T-helper 2 cell treated with Interferon-gamma antibody and Interleukin-4, amounts not matched to agents 5 μg/mL and 100 μg/mL, for 36 hours (primary cell): ENCODE measurements at regions not wholly inside any gene's neighbourhood (a gene's known extent, or its start where the extent isn't known, plus 50 kb on each side); places are given as distances from the start of the nearest gene placed in this dataset.
"Not testable (repeated sequence)": the region's sequence is repeated elsewhere in the genome, so short reads cannot be mapped to it uniquely, and the experiment has no call there.

Experiments used
- DNase-seq: peaks from one replicate; pipeline ENCODE4 v3.0.0; 2021; ENCODE audit warnings: low spot score
- H3K27ac Mint-ChIP-seq: one replicate; pipeline ENCODE4 v1.8.0; 2021; ENCODE audit warnings: mild to moderate bottlenecking, mixed read lengths
- H3K27me3 Mint-ChIP-seq: one replicate; pipeline ENCODE4 v1.8.0; 2021; ENCODE audit warnings: low read depth, mixed read lengths
- H3K36me3 Mint-ChIP-seq: one replicate; pipeline ENCODE4 v1.8.0; 2021; ENCODE audit warnings: low read depth, mixed read lengths
- H3K4me1 Mint-ChIP-seq: one replicate; pipeline ENCODE4 v1.8.0; 2021; ENCODE audit warnings: low read depth, mixed read lengths
- H3K4me3 Mint-ChIP-seq: one replicate; pipeline ENCODE4 v1.8.0; 2022; ENCODE audit warnings: mild to moderate bottlenecking, moderate library complexity, mixed read lengths
- H3K9me3 Mint-ChIP-seq: one replicate; pipeline ENCODE4 v1.8.0; 2021; ENCODE audit warnings: mixed read lengths

DNA sequence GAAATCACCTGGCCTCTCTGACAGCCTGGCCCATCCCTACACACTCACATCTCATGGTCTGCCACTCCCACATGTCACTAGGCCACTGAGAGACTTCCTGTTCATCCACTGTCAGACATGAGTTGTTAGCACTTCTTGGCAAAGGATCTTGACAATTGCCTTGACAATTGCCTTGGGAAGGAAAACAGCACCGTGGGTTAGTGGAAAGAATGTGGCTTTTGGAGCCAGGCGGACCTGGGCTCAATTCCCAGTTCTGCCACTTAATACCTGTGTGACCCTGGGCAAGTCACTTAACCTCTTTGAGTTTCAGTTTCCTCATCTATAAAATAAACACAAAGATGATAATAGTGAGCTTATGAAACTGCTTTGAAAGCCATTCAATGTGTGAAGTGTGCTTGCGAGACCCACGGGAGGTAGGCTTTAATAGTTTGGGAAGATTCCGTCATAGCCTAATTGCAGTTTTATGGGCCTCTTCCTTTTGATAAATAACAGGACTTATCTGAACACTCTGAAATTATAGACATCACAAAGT lies 250.4 kb downstream of the C12orf75 start:
- DNase-seq: no peak
- Mint-ChIP-seq H3K27me3 (peaks cover 6% of the 10 kb centered on the region), H3K4me3 (no peak overlapping the region), H3K27ac (no peak overlapping the region), H3K9me3 (no peaks in the 10 kb centered on the region), H3K4me1 (no peaks in the 10 kb centered on the region), H3K36me3 (no peaks in the 10 kb centered on the region)

DNA sequence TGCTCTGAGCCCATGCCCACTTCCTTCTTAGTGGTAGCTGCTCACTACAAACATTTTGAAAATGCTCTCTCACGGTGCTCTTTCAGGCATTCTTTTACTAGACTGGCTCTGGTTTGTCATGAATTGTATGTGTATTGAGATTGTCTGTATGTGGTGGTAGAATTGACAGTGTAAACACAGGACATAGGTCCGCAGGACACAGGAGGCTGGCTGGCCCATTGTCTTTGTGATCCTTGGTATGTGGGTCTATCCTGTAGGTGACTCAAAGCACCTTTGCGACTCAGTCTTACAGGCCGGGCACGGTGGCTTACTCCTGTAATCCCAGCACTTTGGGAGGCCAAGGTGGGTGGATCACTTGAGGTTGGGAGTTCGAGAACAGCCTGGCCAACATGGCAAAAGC lies 250.9 kb downstream of the C12orf75 start:
- H3K4me3 Mint-ChIP-seq: no peak overlapping the region
- H3K27me3 Mint-ChIP-seq: peaks cover 9% of the 10 kb centered on the region
- H3K9me3 Mint-ChIP-seq: no peaks in the 10 kb centered on the region
- H3K36me3 Mint-ChIP-seq: no peaks in the 10 kb centered on the region
- no peak overlapping the region for H3K27ac Mint-ChIP-seq
- no peak for DNase-seq
- H3K4me1 Mint-ChIP-seq: no peaks in the 10 kb centered on the region

DNA sequence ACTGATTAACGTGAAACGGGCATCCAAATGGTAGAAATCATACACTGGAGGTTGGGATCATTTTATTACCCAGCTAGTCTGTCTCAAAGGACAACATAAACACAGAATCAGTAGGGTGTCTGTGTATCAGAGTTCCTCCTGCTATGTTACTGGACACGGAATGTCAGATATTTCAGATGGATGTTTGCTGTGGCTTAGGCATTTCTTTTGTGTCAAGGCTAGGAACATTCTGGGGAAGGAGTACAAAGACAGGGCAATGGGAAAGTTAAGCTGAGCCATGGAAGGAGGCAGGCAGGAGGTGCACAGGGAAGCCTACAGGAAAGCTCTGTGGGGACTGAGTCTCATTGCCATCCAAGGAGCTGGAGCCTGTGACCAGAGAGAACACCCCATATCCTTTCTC lies 254.6 kb downstream of the C12orf75 start:
- Mint-ChIP-seq H3K4me3 (no peak overlapping the region), H3K36me3 (no peaks in the 10 kb centered on the region), H3K27me3 (peaks cover 11% of the 10 kb centered on the region), H3K4me1 (no peaks in the 10 kb centered on the region), H3K9me3 (no peaks in the 10 kb centered on the region), H3K27ac (no peak overlapping the region)
- DNase-seq: no peak

DNA sequence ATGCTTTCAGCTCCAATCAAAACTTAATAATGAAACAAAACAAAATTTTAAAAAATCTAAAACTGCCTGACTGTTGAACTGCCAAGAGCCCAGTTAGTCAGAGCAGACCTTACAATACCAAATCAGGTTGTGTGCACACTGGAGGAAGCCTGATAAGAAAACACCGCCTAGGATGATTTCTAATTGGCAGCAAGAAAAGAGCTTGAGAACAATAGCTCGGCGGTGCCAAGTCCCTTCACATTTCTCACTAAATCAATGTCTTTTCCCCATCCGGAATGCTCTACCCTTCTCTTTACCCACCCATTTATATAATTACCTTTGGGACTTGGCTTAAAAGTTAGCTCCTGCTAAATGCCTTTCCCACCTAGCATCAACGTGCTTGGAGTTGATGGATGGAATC lies 256.7 kb downstream of the C12orf75 start:
- Mint-ChIP-seq H3K27me3 (peaks cover 11% of the 10 kb centered on the region), H3K9me3 (no peaks in the 10 kb centered on the region), H3K27ac (no peak overlapping the region), H3K4me3 (no peak overlapping the region), H3K4me1 (no peaks in the 10 kb centered on the region), H3K36me3 (no peaks in the 10 kb centered on the region)
- no peak for DNase-seq

DNA sequence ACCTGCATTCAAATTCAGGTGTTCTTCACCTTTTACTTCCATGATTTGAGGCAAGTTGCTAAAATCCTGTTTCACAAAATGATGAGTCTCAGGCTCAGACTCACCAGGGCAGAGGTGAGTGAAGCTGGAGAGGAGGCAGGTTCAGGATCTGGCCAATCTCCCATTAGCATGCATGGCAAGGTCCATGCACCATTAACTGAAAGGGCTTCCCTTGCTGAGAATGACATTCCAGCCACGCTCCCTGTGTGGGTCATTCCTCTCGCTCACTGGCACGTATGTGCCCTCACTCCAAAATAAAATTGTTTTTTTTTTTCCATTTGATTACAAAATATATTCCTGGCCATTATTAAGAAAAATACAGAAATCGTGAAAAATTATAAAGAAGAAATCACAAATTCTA lies 257.6 kb downstream of the C12orf75 start:
- no peak for DNase-seq
- no peaks in the 10 kb centered on the region for H3K36me3 Mint-ChIP-seq
- H3K4me3 Mint-ChIP-seq: no peak overlapping the region
- no peaks in the 10 kb centered on the region for H3K4me1 Mint-ChIP-seq
- H3K9me3 Mint-ChIP-seq: no peaks in the 10 kb centered on the region
- peaks cover 11% of the 10 kb centered on the region for H3K27me3 Mint-ChIP-seq
- no peak overlapping the region for H3K27ac Mint-ChIP-seq

DNA sequence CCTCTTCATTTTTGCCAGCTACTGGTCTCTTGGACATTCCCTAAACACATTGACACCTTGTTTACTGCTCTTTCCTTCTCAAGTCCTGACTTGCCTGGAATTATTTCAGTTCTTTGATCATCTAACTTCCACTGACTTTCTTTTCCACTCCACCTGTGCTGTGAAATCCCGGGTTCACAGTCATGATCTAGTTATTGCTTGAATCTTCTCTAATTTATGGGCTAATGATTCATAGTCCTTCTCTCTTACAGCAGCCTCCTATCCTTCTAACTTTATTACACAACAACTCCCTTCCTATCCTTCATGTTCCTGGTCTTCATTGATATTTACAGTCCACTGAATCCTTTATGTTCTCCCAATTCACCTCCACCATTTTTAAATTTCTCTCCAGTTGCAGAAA lies 260.1 kb downstream of the C12orf75 start:
- no peak overlapping the region for H3K27ac Mint-ChIP-seq
- no peak overlapping the region for H3K4me3 Mint-ChIP-seq
- H3K36me3 Mint-ChIP-seq: no peaks in the 10 kb centered on the region
- H3K27me3 Mint-ChIP-seq: peaks cover 7% of the 10 kb centered on the region
- no peaks in the 10 kb centered on the region for H3K9me3 Mint-ChIP-seq
- no peaks in the 10 kb centered on the region for H3K4me1 Mint-ChIP-seq
- DNase-seq: no peak

DNA sequence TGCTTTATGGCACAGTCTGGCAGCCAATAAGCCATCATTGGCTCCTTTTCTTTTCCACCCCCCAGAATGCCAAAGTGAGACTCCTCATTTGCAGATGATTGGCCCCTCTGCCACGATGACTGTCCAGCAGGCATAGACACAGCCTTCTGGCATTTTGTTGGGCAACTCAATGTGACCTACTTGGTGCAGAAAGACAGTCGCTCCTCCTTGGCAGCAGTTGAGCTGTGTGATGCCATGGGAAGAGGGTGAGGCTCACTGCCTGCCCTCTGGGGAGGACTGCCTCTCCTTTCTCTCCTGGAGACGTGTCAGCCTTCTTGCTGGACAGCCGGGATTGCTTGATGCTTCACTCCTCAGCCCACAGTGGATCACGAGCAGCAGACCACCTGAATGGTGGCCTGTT lies 264.9 kb downstream of the C12orf75 start:
- H3K27ac Mint-ChIP-seq: no peak overlapping the region
- no peak for DNase-seq
- no peaks in the 10 kb centered on the region for H3K36me3 Mint-ChIP-seq
- H3K4me1 Mint-ChIP-seq: no peaks in the 10 kb centered on the region
- no peak overlapping the region for H3K4me3 Mint-ChIP-seq
- H3K9me3 Mint-ChIP-seq: no peaks in the 10 kb centered on the region
- no peaks in the 10 kb centered on the region for H3K27me3 Mint-ChIP-seq

DNA sequence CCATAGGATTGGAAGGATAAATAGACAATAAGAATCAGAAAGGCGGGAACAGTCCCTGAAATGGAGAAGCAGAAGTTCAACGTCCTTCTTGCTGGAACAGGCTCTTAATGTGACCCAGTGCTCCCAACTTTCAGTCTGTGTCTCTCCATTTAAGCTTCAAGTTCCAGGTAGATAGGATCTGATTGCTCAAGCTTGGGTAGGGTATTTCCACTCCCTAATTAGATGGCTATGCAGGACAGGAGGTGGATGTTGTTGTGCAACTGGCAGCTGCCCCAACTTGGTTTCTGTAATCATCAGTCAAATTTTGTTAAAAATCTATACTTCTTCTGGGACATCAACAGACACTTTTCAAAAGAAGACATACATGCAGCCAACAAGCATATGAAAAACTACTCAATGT lies 266.2 kb downstream of the C12orf75 start:
- Mint-ChIP-seq H3K27ac (no peak overlapping the region), H3K27me3 (no peaks in the 10 kb centered on the region), H3K36me3 (no peaks in the 10 kb centered on the region), H3K4me1 (no peaks in the 10 kb centered on the region), H3K4me3 (no peak overlapping the region), H3K9me3 (no peaks in the 10 kb centered on the region)
- DNase-seq: no peak

DNA sequence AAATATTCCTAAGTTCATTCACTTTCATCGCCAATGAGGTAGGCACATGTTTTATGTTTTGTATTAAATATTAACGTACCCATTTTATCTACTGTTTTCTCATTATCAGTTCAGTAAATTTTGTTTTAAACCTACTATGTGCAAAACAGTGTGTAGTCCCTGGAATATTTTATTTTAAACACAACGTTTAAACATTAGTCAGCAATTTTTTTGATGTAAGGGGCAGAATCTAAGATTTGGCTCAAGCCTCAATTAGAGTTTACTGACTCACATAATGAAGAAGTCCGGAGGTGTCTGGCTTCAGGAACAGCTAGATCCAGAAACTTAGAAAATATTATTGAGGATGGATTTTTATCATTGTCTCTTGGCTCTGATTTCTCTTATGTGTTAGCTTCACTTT lies 267.5 kb downstream of the C12orf75 start:
- Mint-ChIP-seq H3K9me3 (no peaks in the 10 kb centered on the region), H3K27ac (no peak overlapping the region), H3K4me1 (no peaks in the 10 kb centered on the region), H3K36me3 (no peaks in the 10 kb centered on the region), H3K27me3 (no peaks in the 10 kb centered on the region), H3K4me3 (no peak overlapping the region)
- DNase-seq: no peak

DNA sequence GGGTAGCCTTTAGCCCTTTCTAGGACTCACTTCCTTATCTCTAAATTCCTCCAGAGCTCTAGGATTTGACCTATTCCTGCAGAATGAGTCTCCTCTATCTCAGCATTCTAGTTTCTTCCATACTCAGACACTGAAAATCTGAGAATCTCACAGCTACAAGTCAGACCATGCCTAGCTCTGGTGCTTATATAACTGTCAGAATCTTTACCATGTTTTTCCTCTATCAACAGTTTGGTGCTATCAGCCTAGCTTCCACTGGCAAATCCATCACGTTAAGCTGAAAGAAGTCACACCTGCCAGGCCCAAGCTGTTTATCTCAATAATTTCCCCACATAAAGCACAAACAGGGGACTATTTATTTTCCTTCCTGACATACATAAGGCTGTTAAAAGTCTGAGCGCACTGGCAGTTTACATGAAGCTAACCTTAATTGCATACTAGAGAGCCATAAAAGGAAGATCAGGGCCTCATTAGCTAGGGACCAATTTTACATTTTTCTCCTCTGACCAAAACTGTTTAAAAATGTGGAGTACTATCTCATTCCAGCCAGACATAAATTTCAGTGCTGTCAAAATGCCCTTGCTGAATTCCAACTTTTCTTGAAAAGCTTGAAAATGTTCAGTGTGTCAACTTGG lies 270.5 kb downstream of the C12orf75 start:
- no peaks in the 10 kb centered on the region for H3K36me3 Mint-ChIP-seq
- no peaks in the 10 kb centered on the region for H3K9me3 Mint-ChIP-seq
- H3K27me3 Mint-ChIP-seq: no peaks in the 10 kb centered on the region
- DNase-seq: no peak
- H3K4me3 Mint-ChIP-seq: no peak overlapping the region
- no peaks in the 10 kb centered on the region for H3K4me1 Mint-ChIP-seq
- H3K27ac Mint-ChIP-seq: no peak overlapping the region

DNA sequence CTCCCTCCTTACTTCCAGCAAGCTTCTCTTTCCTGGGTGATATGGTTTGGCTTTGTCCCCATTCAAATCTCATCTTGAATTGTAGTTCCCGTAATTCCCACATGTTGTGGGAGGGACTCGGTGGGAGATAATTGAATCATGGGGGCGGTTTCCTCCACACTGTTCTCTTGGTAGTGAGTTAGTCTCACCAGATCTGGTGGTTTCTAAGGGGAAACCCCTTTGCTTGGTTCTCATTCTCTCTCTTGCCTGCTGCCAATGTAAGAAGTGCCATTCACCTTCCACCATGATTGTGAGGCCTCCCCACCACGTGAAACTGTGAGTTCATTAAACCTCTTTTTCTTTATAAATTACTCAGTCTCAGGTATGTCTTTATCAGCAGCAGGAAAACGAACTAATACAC lies 271.8 kb downstream of the C12orf75 start:
- DNase-seq, H3K36me3 Mint-ChIP-seq, H3K27ac Mint-ChIP-seq, H3K27me3 Mint-ChIP-seq, H3K4me3 Mint-ChIP-seq, H3K4me1 Mint-ChIP-seq, H3K9me3 Mint-ChIP-seq: not testable (repeated sequence)

DNA sequence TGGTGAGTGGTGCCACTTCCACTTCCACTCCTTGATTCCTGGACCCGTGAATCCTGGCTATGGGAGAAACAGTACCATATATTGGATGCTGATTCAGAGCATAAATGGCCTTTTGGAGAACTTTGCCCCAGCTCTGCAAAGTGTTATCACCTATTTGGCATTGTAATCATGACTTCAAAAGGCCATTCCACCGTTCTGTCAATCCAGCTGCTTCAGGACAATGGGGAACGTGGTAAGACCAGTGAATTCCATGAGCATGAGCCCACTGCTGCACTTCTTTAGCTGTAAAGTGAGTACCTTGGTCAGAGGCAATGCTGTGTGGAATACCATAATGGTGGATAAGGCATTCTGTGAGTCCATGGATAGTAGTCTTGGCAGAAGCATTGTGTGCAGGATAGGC lies 273.8 kb downstream of the C12orf75 start:
- not testable (repeated sequence) for H3K27ac Mint-ChIP-seq, H3K4me3 Mint-ChIP-seq, DNase-seq, H3K27me3 Mint-ChIP-seq, H3K36me3 Mint-ChIP-seq, H3K4me1 Mint-ChIP-seq, H3K9me3 Mint-ChIP-seq

DNA sequence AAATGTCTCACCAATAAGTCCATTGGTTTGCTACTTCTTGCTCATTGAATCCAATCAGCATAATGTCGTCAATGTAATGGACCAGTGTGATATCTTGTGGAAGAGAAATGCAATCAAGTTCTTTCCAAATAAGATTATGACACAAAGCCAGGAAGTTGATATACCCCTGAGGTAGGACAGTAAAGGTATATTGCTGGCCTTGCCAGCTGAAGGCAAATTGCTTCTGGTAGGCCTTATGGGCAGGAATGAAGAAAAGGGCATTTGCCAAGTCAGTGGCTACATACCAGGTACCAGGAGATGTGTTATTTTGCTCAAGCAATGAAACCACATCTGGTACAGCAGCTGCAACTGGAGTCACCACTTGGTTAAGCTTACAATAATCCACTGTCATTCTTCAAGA lies 276.1 kb downstream of the C12orf75 start:
- not testable (repeated sequence) for H3K27ac Mint-ChIP-seq, H3K4me1 Mint-ChIP-seq, H3K27me3 Mint-ChIP-seq, H3K36me3 Mint-ChIP-seq, H3K9me3 Mint-ChIP-seq, DNase-seq, H3K4me3 Mint-ChIP-seq

DNA sequence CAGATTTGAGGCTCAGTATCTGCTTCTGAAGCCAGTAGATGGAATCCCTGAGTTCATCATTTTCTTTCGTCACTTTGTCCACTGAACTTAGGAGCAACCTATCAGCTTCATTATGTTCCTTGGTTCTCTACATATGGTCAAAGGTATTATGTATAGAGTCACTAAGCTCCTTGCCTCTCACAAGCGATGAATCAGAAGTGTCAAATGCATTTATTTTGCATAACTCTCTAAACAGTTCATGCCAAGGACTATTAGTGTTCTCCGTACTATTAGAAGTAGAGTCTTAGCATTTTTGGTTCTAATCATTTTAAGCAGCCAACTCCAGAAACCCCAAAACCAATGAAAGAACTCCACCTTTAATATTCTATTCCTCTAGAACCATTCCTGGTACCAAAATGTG lies 278.5 kb downstream of the C12orf75 start:
- DNase-seq, H3K4me1 Mint-ChIP-seq, H3K36me3 Mint-ChIP-seq, H3K27me3 Mint-ChIP-seq, H3K9me3 Mint-ChIP-seq, H3K27ac Mint-ChIP-seq, H3K4me3 Mint-ChIP-seq: not testable (repeated sequence)

DNA sequence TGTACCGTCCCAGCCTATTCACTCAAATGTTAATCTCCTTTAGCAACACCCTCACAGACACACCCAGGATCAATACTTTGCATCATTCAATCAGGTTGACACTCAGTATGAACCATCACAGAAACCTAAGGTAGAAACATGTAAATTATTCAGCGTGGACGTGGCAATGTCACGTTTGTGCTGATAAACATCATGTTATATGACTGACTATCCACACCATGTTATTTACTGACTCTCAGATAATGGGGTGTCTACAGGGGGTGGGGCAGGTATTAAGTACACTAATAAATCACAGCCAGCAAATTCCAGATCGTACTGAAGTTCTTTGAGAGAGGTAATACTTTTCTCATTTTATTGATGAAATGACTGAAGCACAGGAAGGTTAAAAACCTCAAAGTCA lies 280.0 kb downstream of the C12orf75 start:
- Mint-ChIP-seq H3K4me1 (no peaks in the 10 kb centered on the region), H3K27me3 (no peaks in the 10 kb centered on the region)

More for the DNA sequence above, 280.0 kb downstream of the C12orf75 start:
- Mint-ChIP-seq H3K36me3 (no peaks in the 10 kb centered on the region), H3K9me3 (no peaks in the 10 kb centered on the region), H3K27ac (no peak overlapping the region), H3K4me3 (no peak overlapping the region)
- DNase-seq: no peak
